ENCODE measurements at regions not wholly inside any gene's neighbourhood (a gene's known extent, or its start where the extent isn't known, plus 50 kb on each side); places are given as distances from the start of the nearest gene placed in this dataset.
"Not testable (repeated sequence)": the region's sequence is repeated elsewhere in the genome, so short reads cannot be mapped to it uniquely, and the experiment has no call there.

GRCh38 chr22:48918585-48919186 is 909.0 kb downstream of the BRD1 start:
- Histone ChIP-seq H3K36me3 (ENCODE audit: control insufficient read depth, low read length) (no peaks in the 10 kb centered on the region), H3K79me2 (ENCODE audit: control insufficient read depth, low read length) (no peaks in the 10 kb centered on the region), H3K4me1 (ENCODE audit: control insufficient read depth, low read length) (no peaks in the 10 kb centered on the region), H3K9me3 (ENCODE audit: control insufficient read depth, insufficient read depth, low read length) (peaks cover 4% of the 10 kb centered on the region; the same call in 1 of the 2 replicates), H3K27ac (ENCODE audit: low read depth, low read length) (no peak overlapping the region), H3K4me2 (ENCODE audit: low read length) (no peak overlapping the region), H3F3A (ENCODE audit: control insufficient read depth, insufficient read depth) (no peaks in the 10 kb centered on the region), H3K27me3 (ENCODE audit: control insufficient read depth, low read length) (no peaks in the 10 kb centered on the region), H3K9me2 (replicated peaks; ENCODE audit: control insufficient read depth, low read length) (no peaks in the 10 kb centered on the region), H4K20me1 (ENCODE audit: control insufficient read depth, insufficient read depth, low read depth, low read length) (no peaks in the 10 kb centered on the region), H3K4me3 (ENCODE audit: low read length) (no peak overlapping the region)
- TF ChIP-seq EZH2phosphoT487 (IDR thresholded peaks at IDR 0.05; ENCODE audit: borderline replicate concordance, low read length) (no peak), CTCF (IDR thresholded peaks at IDR 0.05; ENCODE audit: low read depth, low read length, poor library complexity, severe bottlenecking) (no peak)

- not testable (repeated sequence) for H4K20me1 ChIP-seq (ENCODE audit: control insufficient read depth, insufficient read depth, low read depth, low read length)
Observed at GRCh38 chr22:48912356-48913066, 915.2 kb downstream of the BRD1 start.

DNA sequence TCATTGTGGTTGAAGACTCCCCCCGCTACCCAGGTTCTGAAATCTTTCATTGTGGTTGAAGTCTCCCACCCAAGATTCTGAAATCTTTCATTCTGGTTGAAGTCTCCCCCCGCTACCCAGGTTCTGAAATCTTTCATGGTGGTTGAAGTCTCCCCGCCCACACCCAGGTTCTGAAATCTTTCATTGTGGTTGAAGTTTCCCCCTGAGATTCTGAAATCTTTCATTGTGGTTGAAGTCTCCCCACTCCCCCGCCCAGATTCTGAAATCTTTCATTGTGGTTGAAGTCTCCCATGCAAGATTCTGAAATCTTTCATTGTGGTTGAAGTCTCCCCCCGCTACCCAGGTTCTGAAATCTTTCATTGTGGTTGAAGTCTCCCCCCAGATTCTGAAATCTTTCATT is 916.0 kb downstream of the BRD1 start:
- H3K9me2 ChIP-seq (replicated peaks; ENCODE audit: control insufficient read depth, low read length); H3K36me3 ChIP-seq (ENCODE audit: control insufficient read depth, low read length); H3K4me3 ChIP-seq (ENCODE audit: low read length); H3K27ac ChIP-seq (ENCODE audit: low read depth, low read length); H4K20me1 ChIP-seq (ENCODE audit: control insufficient read depth, insufficient read depth, low read depth, low read length); H3K4me2 ChIP-seq (ENCODE audit: low read length); H3K9me3 ChIP-seq (ENCODE audit: control insufficient read depth, insufficient read depth, low read length); H3K4me1 ChIP-seq (ENCODE audit: control insufficient read depth, low read length); H3K79me2 ChIP-seq (ENCODE audit: control insufficient read depth, low read length); H3K27me3 ChIP-seq (ENCODE audit: control insufficient read depth, low read length); H3F3A ChIP-seq (ENCODE audit: control insufficient read depth, insufficient read depth): not testable (repeated sequence)

More at GRCh38 chr22:48912356-48913066, 915.2 kb downstream of the BRD1 start:
- H3K4me1 ChIP-seq (ENCODE audit: control insufficient read depth, low read length); H3K4me3 ChIP-seq (ENCODE audit: low read length); H3K4me2 ChIP-seq (ENCODE audit: low read length); H3K27me3 ChIP-seq (ENCODE audit: control insufficient read depth, low read length); H3K9me2 ChIP-seq (replicated peaks; ENCODE audit: control insufficient read depth, low read length); H3F3A ChIP-seq (ENCODE audit: control insufficient read depth, insufficient read depth); H3K79me2 ChIP-seq (ENCODE audit: control insufficient read depth, low read length); H3K9me3 ChIP-seq (ENCODE audit: control insufficient read depth, insufficient read depth, low read length); H3K36me3 ChIP-seq (ENCODE audit: control insufficient read depth, low read length); H3K27ac ChIP-seq (ENCODE audit: low read depth, low read length): not testable (repeated sequence)

- not testable (repeated sequence) for H3K79me2 ChIP-seq (ENCODE audit: control insufficient read depth, low read length); H3K27me3 ChIP-seq (ENCODE audit: control insufficient read depth, low read length); H3K4me2 ChIP-seq (ENCODE audit: low read length); H3K4me1 ChIP-seq (ENCODE audit: control insufficient read depth, low read length); H3F3A ChIP-seq (ENCODE audit: control insufficient read depth, insufficient read depth); H3K9me2 ChIP-seq (replicated peaks; ENCODE audit: control insufficient read depth, low read length); H3K4me3 ChIP-seq (ENCODE audit: low read length); H3K36me3 ChIP-seq (ENCODE audit: control insufficient read depth, low read length); H3K27ac ChIP-seq (ENCODE audit: low read depth, low read length); H4K20me1 ChIP-seq (ENCODE audit: control insufficient read depth, insufficient read depth, low read depth, low read length); H3K9me3 ChIP-seq (ENCODE audit: control insufficient read depth, insufficient read depth, low read length)
Observed at GRCh38 chr22:48911067-48911466, 916.6 kb downstream of the BRD1 start.

DNA sequence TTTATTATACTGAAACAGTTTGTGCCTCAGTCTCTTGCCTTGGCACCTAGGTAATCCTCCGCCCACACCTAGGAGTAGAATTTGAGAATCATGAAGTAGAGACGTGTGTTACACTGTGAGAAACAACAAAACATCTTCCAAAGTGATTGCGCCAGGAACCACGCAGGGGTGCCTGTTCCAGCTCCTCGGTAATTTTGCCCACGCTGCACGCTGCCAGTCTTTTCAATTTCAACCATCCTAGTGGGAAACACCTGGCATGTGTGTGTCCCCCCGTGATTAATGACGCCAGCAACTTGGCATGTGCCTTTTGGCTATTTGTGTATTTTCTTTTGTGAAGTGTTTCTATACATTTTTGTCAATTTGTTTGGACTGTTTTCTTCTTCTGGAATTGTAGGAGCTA is 919.1 kb downstream of the BRD1 start:
- no peak overlapping the region for H3K4me3 ChIP-seq (ENCODE audit: low read length)
- no peaks in the 10 kb centered on the region for H3K79me2 ChIP-seq (ENCODE audit: control insufficient read depth, low read length)
- no peak for TF ChIP-seq EZH2phosphoT487 (IDR thresholded peaks at IDR 0.05; ENCODE audit: borderline replicate concordance, low read length)
- TF ChIP-seq CTCF (IDR thresholded peaks at IDR 0.05; ENCODE audit: low read depth, low read length, poor library complexity, severe bottlenecking) = no peak
- no peaks in the 10 kb centered on the region for H3K9me2 ChIP-seq (replicated peaks; ENCODE audit: control insufficient read depth, low read length)
- peaks cover 2% of the 10 kb centered on the region; the same call in 1 of the 2 replicates for H3K27me3 ChIP-seq (ENCODE audit: control insufficient read depth, low read length)
- H3K27ac ChIP-seq (ENCODE audit: low read depth, low read length) = no peak overlapping the region
- H3K36me3 ChIP-seq (ENCODE audit: control insufficient read depth, low read length) = no peaks in the 10 kb centered on the region
- no peaks in the 10 kb centered on the region for H3K9me3 ChIP-seq (ENCODE audit: control insufficient read depth, insufficient read depth, low read length)
- no peaks in the 10 kb centered on the region for H4K20me1 ChIP-seq (ENCODE audit: control insufficient read depth, insufficient read depth, low read depth, low read length)
- no peaks in the 10 kb centered on the region for H3K4me1 ChIP-seq (ENCODE audit: control insufficient read depth, low read length)
- no peak overlapping the region for H3K4me2 ChIP-seq (ENCODE audit: low read length)
- no peaks in the 10 kb centered on the region for H3F3A ChIP-seq (ENCODE audit: control insufficient read depth, insufficient read depth)
